PC-9 (cell line): ENCODE measurements at regions not wholly inside any gene's neighbourhood (a gene's known extent, or its start where the extent isn't known, plus 50 kb on each side); places are given as distances from the start of the nearest gene placed in this dataset.

Source experiments
- EZH2 ChIP-seq: fragments of 200-600 bp; sonication (generic); IDR thresholded peaks from 2 replicates; pipeline ENCODE4 v1.8.0; 2017; ENCODE audit warnings: antibody characterized with exemption, low read depth
- TF ChIP-seq, protein P1 (sequence below): fragments of 200-600 bp; sonication (generic); conservative IDR thresholded peaks from 2 replicates; pipeline ENCODE4 v1.6.1; 2017; ENCODE audit warnings: mixed run types, antibody characterized with exemption, mild to moderate bottlenecking, moderate library complexity

DNA sequence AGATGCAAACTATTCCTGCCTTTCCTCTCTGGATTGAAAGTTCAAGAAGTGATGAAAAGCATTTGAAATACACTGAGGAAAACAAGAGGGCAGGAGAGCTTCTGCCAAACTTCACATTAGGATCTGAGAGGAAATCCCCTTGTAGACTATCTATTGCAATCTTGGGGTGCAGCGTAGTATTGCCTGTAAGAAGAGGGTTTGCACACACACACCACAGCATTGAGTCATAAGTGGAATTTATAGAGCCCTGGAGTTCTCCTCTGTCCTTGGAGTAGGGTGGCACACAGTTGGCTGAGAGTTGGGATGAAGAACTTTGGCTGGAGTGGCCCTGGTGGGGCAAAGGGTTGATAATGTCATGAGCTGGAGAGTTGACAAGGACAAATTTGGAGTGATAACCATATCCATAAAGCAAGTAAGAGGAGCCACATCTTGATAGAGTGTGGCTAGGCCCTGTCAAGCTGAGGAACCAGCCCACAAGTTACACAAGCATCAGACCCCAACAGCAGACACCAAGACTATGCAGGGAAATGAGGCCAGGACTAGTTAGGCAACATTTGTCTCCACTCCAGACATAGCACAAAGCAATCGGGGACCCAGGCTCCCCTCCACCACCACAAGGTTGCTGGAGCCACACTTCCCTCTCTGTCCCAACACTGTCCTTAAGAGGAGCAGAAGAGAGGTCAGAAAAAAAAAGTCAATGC lies 520.9 kb downstream of the KLF5 start:
- TF ChIP-seq, protein P1, sequence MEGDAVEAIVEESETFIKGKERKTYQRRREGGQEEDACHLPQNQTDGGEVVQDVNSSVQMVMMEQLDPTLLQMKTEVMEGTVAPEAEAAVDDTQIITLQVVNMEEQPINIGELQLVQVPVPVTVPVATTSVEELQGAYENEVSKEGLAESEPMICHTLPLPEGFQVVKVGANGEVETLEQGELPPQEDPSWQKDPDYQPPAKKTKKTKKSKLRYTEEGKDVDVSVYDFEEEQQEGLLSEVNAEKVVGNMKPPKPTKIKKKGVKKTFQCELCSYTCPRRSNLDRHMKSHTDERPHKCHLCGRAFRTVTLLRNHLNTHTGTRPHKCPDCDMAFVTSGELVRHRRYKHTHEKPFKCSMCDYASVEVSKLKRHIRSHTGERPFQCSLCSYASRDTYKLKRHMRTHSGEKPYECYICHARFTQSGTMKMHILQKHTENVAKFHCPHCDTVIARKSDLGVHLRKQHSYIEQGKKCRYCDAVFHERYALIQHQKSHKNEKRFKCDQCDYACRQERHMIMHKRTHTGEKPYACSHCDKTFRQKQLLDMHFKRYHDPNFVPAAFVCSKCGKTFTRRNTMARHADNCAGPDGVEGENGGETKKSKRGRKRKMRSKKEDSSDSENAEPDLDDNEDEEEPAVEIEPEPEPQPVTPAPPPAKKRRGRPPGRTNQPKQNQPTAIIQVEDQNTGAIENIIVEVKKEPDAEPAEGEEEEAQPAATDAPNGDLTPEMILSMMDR = no peak
- no peak for TF ChIP-seq EZH2
